Lower leg skin (tissue), 4 donors: ENCODE measurements at regions not wholly inside any gene's neighbourhood (a gene's known extent, or its start where the extent isn't known, plus 50 kb on each side); places are given as distances from the start of the nearest gene placed in this dataset.

Experiments
- DNase-seq, 2 donors: peaks; one replicate each; pipeline ENCODE4 v3.0.0-alpha.2; 2019; ENCODE audit warnings: low spot score in 2 of 2
- H3K4me3 ChIP-seq: fragments of 200-600 bp; sonication (generic); 2 replicates; pipeline ENCODE4 v1.5.1; 2017; ENCODE audit warnings: mild to moderate bottlenecking, low read depth; ENCODE audit not compliant: poor library complexity, severe bottlenecking
- CTCF ChIP-seq, 3 donors: fragments of 450-650 bp; IDR thresholded peaks; one replicate each; pipeline ENCODE4 v1.5.1; 2016; ENCODE audit warnings: antibody characterized with exemption in 3 of 3, mild to moderate bottlenecking in 3 of 3, moderate library complexity in 2 of 3
- POLR2A ChIP-seq, 2 donors: fragments of 450-650 bp; IDR thresholded peaks; one replicate each; pipeline ENCODE4 v1.6.1; 2016 to 2017; ENCODE audit warnings: antibody characterized with exemption in 2 of 2, mild to moderate bottlenecking in 1 of 2, moderate library complexity in 1 of 2
- WGBS, 2 donors: methylation state at CpG; one replicate each; pipeline ENCODE4 v1.1.5; 2018; 5-methylcytosine and 5-hydroxymethylcytosine counted together
- intact Hi-C: fragments of 100-400 bp; cut with DNase I; formaldehyde crosslinking; loops from one replicate; pipeline ENCODE4 v1.15.0; 2023; ENCODE audit warnings: low total_unique reads

- WGBS, 2 donors, result 54% methylated on average over 2 of the region's 2 CpGs
- intact Hi-C loops, result no loop called here
- no peak for DNase-seq
- no peak overlapping the region for H3K4me3 ChIP-seq
- no peak for TF ChIP-seq POLR2A (IDR thresholded peaks at IDR 0.05)
- no peak for TF ChIP-seq CTCF (IDR thresholded peaks at IDR 0.05)
Observed at GRCh38 chr13:62035981-62036380, 620.3 kb upstream of the PCDH20 start.

- DNase-seq, result no peak
- intact Hi-C loops, result no loop called here
- H3K4me3 ChIP-seq, result no peak overlapping the region
- TF ChIP-seq POLR2A (IDR thresholded peaks at IDR 0.05) (no peak), CTCF (IDR thresholded peaks at IDR 0.05) (no peak)
- WGBS, 2 donors, result 74 to 83% methylated on average over 4 of the region's 4 CpGs
Observed at GRCh38 chr13:62033934-62034333, 618.3 kb upstream of the PCDH20 start.

GRCh38 chr13:62022369-62022768 lies 606.7 kb upstream of the PCDH20 start:
- TF ChIP-seq POLR2A (IDR thresholded peaks at IDR 0.05) (no peak), CTCF (IDR thresholded peaks at IDR 0.05) (no peak)
- no peak for DNase-seq
- intact Hi-C loops, result no loop called here
- WGBS, 2 donors, result 88 to 95% methylated on average over 1 of the region's 1 CpG
- no peak overlapping the region for H3K4me3 ChIP-seq

GRCh38 chr13:62019858-62020257 lies 604.2 kb upstream of the PCDH20 start:
- intact Hi-C loops, result no loop called here
- no peak for TF ChIP-seq CTCF (IDR thresholded peaks at IDR 0.05)
- no peak for TF ChIP-seq POLR2A (IDR thresholded peaks at IDR 0.05)
- no peak overlapping the region for H3K4me3 ChIP-seq
- no peak for DNase-seq

GRCh38 chr13:62014299-62014698 lies 598.6 kb upstream of the PCDH20 start:
- 21 to 35% methylated on average over 3 of the region's 3 CpGs for WGBS, 2 donors
- no peak for DNase-seq
- TF ChIP-seq POLR2A (IDR thresholded peaks at IDR 0.05), result no peak
- TF ChIP-seq CTCF (IDR thresholded peaks at IDR 0.05), result no peak
- H3K4me3 ChIP-seq, result no peak overlapping the region
- intact Hi-C loops, result no loop called here

GRCh38 chr13:62003452-62003851 lies 587.8 kb upstream of the PCDH20 start:
- 55 to 68% methylated on average over 2 of the region's 2 CpGs for WGBS, 2 donors
- DNase-seq, result no peak
- TF ChIP-seq POLR2A (IDR thresholded peaks at IDR 0.05), result no peak
- no peak for TF ChIP-seq CTCF (IDR thresholded peaks at IDR 0.05)
- intact Hi-C loops, result no loop called here
- no peak overlapping the region for H3K4me3 ChIP-seq
